ENCODE measurements at regions not wholly inside any gene's neighbourhood (a gene's known extent, or its start where the extent isn't known, plus 50 kb on each side); places are given as distances from the start of the nearest gene placed in this dataset.

- Histone ChIP-seq H2AK5ac (ENCODE audit: low read length, severe bottlenecking) (no peak overlapping the region), H3K79me1 (replicated peaks; ENCODE audit: low read length, poor library complexity, severe bottlenecking) (no peaks in the 10 kb centered on the region), H2BK5ac (ENCODE audit: low read depth, low read length, poor library complexity, severe bottlenecking) (no peak overlapping the region), H3K9ac (ENCODE audit: low read length) (no peak overlapping the region), H3K36me3 (ENCODE audit: control insufficient read depth in 1 of 2, insufficient read depth in 2 of 2, low read depth in 1 of 2, low read length in 2 of 2) (no peaks in the 10 kb centered on the region), H2BK12ac (ENCODE audit: low read length in 2 of 2) (no peak overlapping the region), H3K9me3 (ENCODE audit: control insufficient read depth, low read length) (no peaks in the 10 kb centered on the region), H4K91ac (ENCODE audit: low read length) (no peak overlapping the region), H3K4me2 (ENCODE audit: low read length, poor library complexity, severe bottlenecking) (no peak overlapping the region), H3K27me3 (ENCODE audit: control insufficient read depth in 1 of 2, insufficient read depth in 1 of 2, low read length in 2 of 2) (peaks cover 6 to 24% of the 10 kb centered on the region in 2 experiments), H2BK15ac (ENCODE audit: low read depth, poor library complexity, severe bottlenecking) (no peak overlapping the region), H2BK120ac (ENCODE audit: low read depth, low read length) (no peak overlapping the region), H3K27ac (ENCODE audit: low read length, poor library complexity, severe bottlenecking) (no peak overlapping the region), H3K14ac (ENCODE audit: low read length in 2 of 2) (no peak overlapping the region), H3K4me3 (ENCODE audit: insufficient read depth in 1 of 2, low read depth in 1 of 2, low read length in 2 of 2) (no peak overlapping the region), H3K4me1 (ENCODE audit: control insufficient read depth, insufficient read depth, low read depth, low read length) (no peaks in the 10 kb centered on the region), H3K23ac (ENCODE audit: low read length in 2 of 2) (no peak overlapping the region), H3K4ac (ENCODE audit: low read depth in 1 of 2, low read length in 2 of 2) (no peak overlapping the region), H2AFZ (ENCODE audit: low read depth, low read length) (no peak overlapping the region), H3K18ac (ENCODE audit: low read depth in 1 of 2, low read length in 2 of 2) (no peak overlapping the region), H4K8ac (ENCODE audit: low read length) (no peak overlapping the region)
- 83% methylated on average over 1 of the region's 1 CpG for WGBS
- no peak for DNase-seq
These were observed 89.0 kb upstream of the SELENOP start for GRCh38 chr5:42900734-42901133.

- H3K18ac ChIP-seq (ENCODE audit: low read depth in 1 of 2, low read length in 2 of 2), result no peak overlapping the region
- H3K23ac ChIP-seq (ENCODE audit: low read length in 2 of 2), result no peak overlapping the region
- H3K27ac ChIP-seq (ENCODE audit: low read length, poor library complexity, severe bottlenecking), result no peak overlapping the region
- H2AK5ac ChIP-seq (ENCODE audit: low read length, severe bottlenecking), result no peak overlapping the region
- H3K4me3 ChIP-seq (ENCODE audit: insufficient read depth in 1 of 2, low read depth in 1 of 2, low read length in 2 of 2), result no peak overlapping the region
- WGBS, result 93% methylated on average over 14 of the region's 14 CpGs
- H3K36me3 ChIP-seq (ENCODE audit: control insufficient read depth in 1 of 2, insufficient read depth in 2 of 2, low read depth in 1 of 2, low read length in 2 of 2), result no peaks in the 10 kb centered on the region
- no peak overlapping the region for H3K9ac ChIP-seq (ENCODE audit: low read length)
- no peak overlapping the region for H3K4ac ChIP-seq (ENCODE audit: low read depth in 1 of 2, low read length in 2 of 2)
- H3K9me3 ChIP-seq (ENCODE audit: control insufficient read depth, low read length), result no peaks in the 10 kb centered on the region
- H3K79me1 ChIP-seq (replicated peaks; ENCODE audit: low read length, poor library complexity, severe bottlenecking), result no peaks in the 10 kb centered on the region
- no peak overlapping the region for H3K4me2 ChIP-seq (ENCODE audit: low read length, poor library complexity, severe bottlenecking)
- H3K4me1 ChIP-seq (ENCODE audit: control insufficient read depth, insufficient read depth, low read depth, low read length), result no peaks in the 10 kb centered on the region
- no peak overlapping the region for H2AFZ ChIP-seq (ENCODE audit: low read depth, low read length)
- H4K8ac ChIP-seq (ENCODE audit: low read length), result no peak overlapping the region
- H2BK120ac ChIP-seq (ENCODE audit: low read depth, low read length), result no peak overlapping the region
- H3K14ac ChIP-seq (ENCODE audit: low read length in 2 of 2), result no peak overlapping the region
- no peak overlapping the region for H2BK5ac ChIP-seq (ENCODE audit: low read depth, low read length, poor library complexity, severe bottlenecking)
- H4K91ac ChIP-seq (ENCODE audit: low read length), result peak overlapping the region; percentile 27
- H3K27me3 ChIP-seq (ENCODE audit: control insufficient read depth in 1 of 2, insufficient read depth in 1 of 2, low read length in 2 of 2), result peaks cover 0 to 18% of the 10 kb centered on the region in 2 experiments
- no peak overlapping the region for H2BK15ac ChIP-seq (ENCODE audit: low read depth, poor library complexity, severe bottlenecking)
- H2BK12ac ChIP-seq (ENCODE audit: low read length in 2 of 2), result no peak overlapping the region
- no peak for DNase-seq
These were observed 87.1 kb upstream of the SELENOP start for GRCh38 chr5:42898760-42899159.

- Histone ChIP-seq H2BK5ac (ENCODE audit: low read depth, low read length, poor library complexity, severe bottlenecking) (no peak overlapping the region), H2BK120ac (ENCODE audit: low read depth, low read length) (no peak overlapping the region), H3K27ac (ENCODE audit: low read length, poor library complexity, severe bottlenecking) (no peak overlapping the region), H3K18ac (ENCODE audit: low read depth in 1 of 2, low read length in 2 of 2) (no peak overlapping the region), H3K14ac (ENCODE audit: low read length in 2 of 2) (no peak overlapping the region), H3K4me3 (ENCODE audit: insufficient read depth in 1 of 2, low read depth in 1 of 2, low read length in 2 of 2) (no peak overlapping the region), H3K36me3 (ENCODE audit: control insufficient read depth in 1 of 2, insufficient read depth in 2 of 2, low read depth in 1 of 2, low read length in 2 of 2) (no peaks in the 10 kb centered on the region), H2BK12ac (ENCODE audit: low read length in 2 of 2) (no peak overlapping the region), H3K4ac (ENCODE audit: low read depth in 1 of 2, low read length in 2 of 2) (no peak overlapping the region), H3K23ac (ENCODE audit: low read length in 2 of 2) (no peak overlapping the region), H3K9me3 (ENCODE audit: control insufficient read depth, low read length) (no peaks in the 10 kb centered on the region), H3K9ac (ENCODE audit: low read length) (no peak overlapping the region), H3K27me3 (ENCODE audit: control insufficient read depth in 1 of 2, insufficient read depth in 1 of 2, low read length in 2 of 2) (peaks cover 0 to 27% of the 10 kb centered on the region in 2 experiments), H3K79me1 (replicated peaks; ENCODE audit: low read length, poor library complexity, severe bottlenecking) (no peaks in the 10 kb centered on the region), H2AK5ac (ENCODE audit: low read length, severe bottlenecking) (no peak overlapping the region), H2AFZ (ENCODE audit: low read depth, low read length) (no peak overlapping the region), H4K91ac (ENCODE audit: low read length) (no peak overlapping the region), H3K4me1 (ENCODE audit: control insufficient read depth, insufficient read depth, low read depth, low read length) (no peaks in the 10 kb centered on the region), H3K4me2 (ENCODE audit: low read length, poor library complexity, severe bottlenecking) (no peak overlapping the region), H4K8ac (ENCODE audit: low read length) (no peak overlapping the region), H2BK15ac (ENCODE audit: low read depth, poor library complexity, severe bottlenecking) (no peak overlapping the region)
- DNase-seq, result no peak
- WGBS, result 88% methylated on average over 3 of the region's 3 CpGs
These were observed 84.8 kb upstream of the SELENOP start for GRCh38 chr5:42896523-42896922.

- H3K18ac ChIP-seq (ENCODE audit: low read depth in 1 of 2, low read length in 2 of 2), result no peak overlapping the region
- H3K79me1 ChIP-seq (replicated peaks; ENCODE audit: low read length, poor library complexity, severe bottlenecking), result no peaks in the 10 kb centered on the region
- H2AK5ac ChIP-seq (ENCODE audit: low read length, severe bottlenecking), result no peak overlapping the region
- H3K4me2 ChIP-seq (ENCODE audit: low read length, poor library complexity, severe bottlenecking), result no peak overlapping the region
- no peak overlapping the region for H4K8ac ChIP-seq (ENCODE audit: low read length)
- no peak overlapping the region for H2AFZ ChIP-seq (ENCODE audit: low read depth, low read length)
- no peaks in the 10 kb centered on the region for H3K9me3 ChIP-seq (ENCODE audit: control insufficient read depth, low read length)
- no peak overlapping the region for H2BK5ac ChIP-seq (ENCODE audit: low read depth, low read length, poor library complexity, severe bottlenecking)
- H2BK120ac ChIP-seq (ENCODE audit: low read depth, low read length), result no peak overlapping the region
- H3K27ac ChIP-seq (ENCODE audit: low read length, poor library complexity, severe bottlenecking), result no peak overlapping the region
- H3K4me3 ChIP-seq (ENCODE audit: insufficient read depth in 1 of 2, low read depth in 1 of 2, low read length in 2 of 2), result no peak overlapping the region
- H2BK15ac ChIP-seq (ENCODE audit: low read depth, poor library complexity, severe bottlenecking), result no peak overlapping the region
- 59% methylated on average over 20 of the region's 20 CpGs for WGBS
- H3K4ac ChIP-seq (ENCODE audit: low read depth in 1 of 2, low read length in 2 of 2), result no peak overlapping the region
- no peak overlapping the region for H4K91ac ChIP-seq (ENCODE audit: low read length)
- H3K14ac ChIP-seq (ENCODE audit: low read length in 2 of 2), result no peak overlapping the region
- no peaks in the 10 kb centered on the region for H3K36me3 ChIP-seq (ENCODE audit: control insufficient read depth in 1 of 2, insufficient read depth in 2 of 2, low read depth in 1 of 2, low read length in 2 of 2)
- H2BK12ac ChIP-seq (ENCODE audit: low read length in 2 of 2), result no peak overlapping the region
- no peak for DNase-seq
- H3K9ac ChIP-seq (ENCODE audit: low read length), result no peak overlapping the region
- no peaks in the 10 kb centered on the region for H3K4me1 ChIP-seq (ENCODE audit: control insufficient read depth, insufficient read depth, low read depth, low read length)
- H3K23ac ChIP-seq (ENCODE audit: low read length in 2 of 2), result no peak overlapping the region
- H3K27me3 ChIP-seq (ENCODE audit: control insufficient read depth in 1 of 2, insufficient read depth in 1 of 2, low read length in 2 of 2), result peaks cover 0 to 27% of the 10 kb centered on the region in 2 experiments
These were observed 82.4 kb upstream of the SELENOP start for GRCh38 chr5:42894057-42894456.

Data from mesenchymal stem cell (in vitro differentiated cells and primary cell).